Sigmoid colon (tissue), 6 donors: ENCODE measurements at regions not wholly inside any gene's neighbourhood (a gene's known extent, or its start where the extent isn't known, plus 50 kb on each side); places are given as distances from the start of the nearest gene placed in this dataset.

Source experiments
- DNase-seq: peaks from one replicate; pipeline ENCODE4 v3.0.0-alpha.2; 2019
- H3K27ac ChIP-seq, 4 donors: fragments of 200-600 bp; sonication (generic); one replicate each; pipeline ENCODE4 v1.5.1; 2016 to 2019; ENCODE audit warnings: mild to moderate bottlenecking in 1 of 4
- H3K27me3 ChIP-seq, 3 donors: fragments of 200-600 bp; sonication (generic); one replicate each; pipeline ENCODE4 v1.5.1; 2019; ENCODE audit warnings: mild to moderate bottlenecking in 1 of 3
- H3K36me3 ChIP-seq, 4 donors: fragments of 200-600 bp; sonication (generic); one replicate each; pipeline ENCODE4 v1.5.1; 2016 to 2019
- H3K4me1 ChIP-seq, 4 donors: fragments of 200-600 bp; sonication (generic); one replicate each; pipeline ENCODE4 v1.5.1; 2017 to 2019
- H3K4me3 ChIP-seq, 4 donors: fragments of 200-600 bp; sonication (generic); one replicate each; pipeline ENCODE4 v1.5.1; 2017 to 2019; ENCODE audit warnings: mild to moderate bottlenecking in 2 of 4, moderate library complexity in 1 of 4
- H3K9me3 ChIP-seq, 4 donors: fragments of 200-600 bp in 3 of 4; sonication (generic) in 3 of 4; one replicate each; pipeline versions ENCODE4 v1.5.1 to v1.6.1; 2013 to 2019
- CTCF ChIP-seq, 4 experiments: fragments of 450-650 bp in 3 of 4; fragments of 200-600 bp in 1 of 4; IDR thresholded peaks; one replicate each; pipeline ENCODE4 v1.5.1; 2016 to 2019; ENCODE audit warnings: antibody characterized with exemption in 4 of 4, mild to moderate bottlenecking in 3 of 4, moderate library complexity in 2 of 4
- EP300 ChIP-seq, 4 donors: sonication (generic); formaldehyde crosslinking; IDR thresholded peaks; one replicate each; pipeline ENCODE4 v1.6.1; 2017; ENCODE audit warnings: antibody characterized with exemption in 4 of 4
- POLR2A ChIP-seq, 2 donors: fragments of 450-650 bp; IDR thresholded peaks; one replicate each; pipeline ENCODE4 v1.6.1; 2016; ENCODE audit warnings: antibody characterized with exemption in 2 of 2, mild to moderate bottlenecking in 2 of 2, moderate library complexity in 2 of 2
- POLR2AphosphoS5 ChIP-seq, 4 donors: sonication (generic); formaldehyde crosslinking; IDR thresholded peaks; one replicate each; pipeline ENCODE4 v1.6.1; 2017; ENCODE audit warnings: antibody characterized with exemption in 4 of 4
- WGBS, 2 donors: extraction: QIAGEN DNeasy Blood & Tissue Kit; methylation state at CpG; one replicate each; pipeline ENCODE4 v1.1.7; 2013; 5-methylcytosine and 5-hydroxymethylcytosine counted together
- intact Hi-C: fragments of 100-400 bp; cut with DNase I; formaldehyde crosslinking; loops from one replicate; pipeline ENCODE4 v1.15.1; 2023
- donor health status: healthy with polysubstance abuse.
- donor health status: healthy.

- Histone ChIP-seq H3K27ac (no peak overlapping the region), H3K4me3 (no peak overlapping the region)
- WGBS, 2 donors = 94% methylated on average over 19 of the region's 19 CpGs
Observed at GRCh38 chr19:16014923-16015804, 61.1 kb upstream of the TPM4 start.

GRCh38 chr19:16015805-16016173, 60.5 kb upstream of the TPM4 start:
- no peak for DNase-seq
- no peak overlapping the region for H3K4me3 ChIP-seq
- no peaks in the 10 kb centered on the region for H3K36me3 ChIP-seq
- intact Hi-C loops = no loop called here
- H3K27ac ChIP-seq = no peak overlapping the region
- WGBS, 2 donors = 80 to 81% methylated on average over 3 of the region's 3 CpGs
- no peaks in the 10 kb centered on the region for H3K27me3 ChIP-seq
- H3K9me3 ChIP-seq = no peaks in the 10 kb centered on the region
- H3K4me1 ChIP-seq = no peaks in the 10 kb centered on the region
- no peak for TF ChIP-seq POLR2A (IDR thresholded peaks at IDR 0.05)
- no peak for TF ChIP-seq EP300 (IDR thresholded peaks at IDR 0.05)
- TF ChIP-seq POLR2AphosphoS5 (IDR thresholded peaks at IDR 0.05) = no peak
- TF ChIP-seq CTCF (IDR thresholded peaks at IDR 0.05) = no peak

More at GRCh38 chr19:16014923-16015804, 61.1 kb upstream of the TPM4 start:
- H3K4me1 ChIP-seq = no peaks in the 10 kb centered on the region
- H3K27me3 ChIP-seq = no peaks in the 10 kb centered on the region
- no peaks in the 10 kb centered on the region for H3K36me3 ChIP-seq
- intact Hi-C loops = no loop called here
- no peak for DNase-seq
- no peak for TF ChIP-seq POLR2A (IDR thresholded peaks at IDR 0.05)
- TF ChIP-seq EP300 (IDR thresholded peaks at IDR 0.05) = no peak
- no peak for TF ChIP-seq POLR2AphosphoS5 (IDR thresholded peaks at IDR 0.05)
- TF ChIP-seq CTCF (IDR thresholded peaks at IDR 0.05) = no peak
- no peaks in the 10 kb centered on the region for H3K9me3 ChIP-seq

GRCh38 chr19:16016226-16017137, 59.8 kb upstream of the TPM4 start:
- WGBS, 2 donors = 86 to 90% methylated on average over 15 of the region's 15 CpGs
- no peak overlapping the region for H3K4me3 ChIP-seq
- no peaks in the 10 kb centered on the region for H3K9me3 ChIP-seq
- no peaks in the 10 kb centered on the region for H3K27me3 ChIP-seq
- H3K36me3 ChIP-seq = no peaks in the 10 kb centered on the region
- intact Hi-C loops = no loop called here
- H3K4me1 ChIP-seq = no peaks in the 10 kb centered on the region
- H3K27ac ChIP-seq = no peak overlapping the region
- peak; percentile 50 for DNase-seq
- no peak for TF ChIP-seq CTCF (IDR thresholded peaks at IDR 0.05)

- Histone ChIP-seq H3K4me3 (no peak overlapping the region), H3K36me3 (no peaks in the 10 kb centered on the region), H3K4me1 (no peaks in the 10 kb centered on the region), H3K9me3 (no peaks in the 10 kb centered on the region), H3K27ac (no peak overlapping the region), H3K27me3 (no peaks in the 10 kb centered on the region)
- intact Hi-C loops = no loop called here
- no peak for DNase-seq
- TF ChIP-seq POLR2AphosphoS5 (IDR thresholded peaks at IDR 0.05) (no peak), EP300 (IDR thresholded peaks at IDR 0.05) (no peak), POLR2A (IDR thresholded peaks at IDR 0.05) (no peak), CTCF (IDR thresholded peaks at IDR 0.05) (no peak)
- 91 to 93% methylated on average over 11 of the region's 11 CpGs for WGBS, 2 donors
Observed at GRCh38 chr19:16017138-16017490, 59.2 kb upstream of the TPM4 start.
